Calu3 (cell line): ENCODE measurements at regions not wholly inside any gene's neighbourhood (a gene's known extent, or its start where the extent isn't known, plus 50 kb on each side); places are given as distances from the start of the nearest gene placed in this dataset.

Experiments used
- BruUV-seq: library from RNA; stranded (reverse); fragments of 400-500 nt; replicated peaks from 2 replicates; lab custom pipeline; 2021; lab: Mats Ljungman, UMichigan
- CTCF ChIA-PET: fragments of 300-600 bp; sonication (Branson Sonifier 250); formaldehyde crosslinking; loops from one replicate; lab custom pipeline; 2022; ENCODE audit warnings: antibody characterized with exemption; lab: Charles Lee
- DNase-seq: peaks from one replicate; pipeline ENCODE4 v3.0.0; 2022
- H3K27ac Mint-ChIP-seq: one replicate; pipeline ENCODE4 v1.8.0; 2022; ENCODE audit warnings: mixed read lengths; ENCODE audit not compliant: unreplicated experiment
- H3K27me3 Mint-ChIP-seq: one replicate; pipeline ENCODE4 v1.8.0; 2022; ENCODE audit warnings: mixed read lengths; ENCODE audit not compliant: unreplicated experiment
- H3K36me3 Mint-ChIP-seq: one replicate; pipeline ENCODE4 v1.8.0; 2022; ENCODE audit warnings: mild to moderate bottlenecking, moderate library complexity, mixed read lengths; ENCODE audit not compliant: insufficient read depth, unreplicated experiment
- H3K4me1 Mint-ChIP-seq: one replicate; pipeline ENCODE4 v1.8.0; 2022; ENCODE audit warnings: mild to moderate bottlenecking, low read depth, mixed read lengths; ENCODE audit not compliant: unreplicated experiment
- H3K4me3 Mint-ChIP-seq: one replicate; pipeline ENCODE4 v1.8.0; 2022; ENCODE audit warnings: mild to moderate bottlenecking, low read depth, moderate library complexity, mixed read lengths; ENCODE audit not compliant: unreplicated experiment
- H3K9me3 Mint-ChIP-seq: one replicate; pipeline ENCODE4 v1.8.0; 2022; ENCODE audit warnings: low read depth, mixed read lengths; ENCODE audit not compliant: unreplicated experiment
- intact Hi-C: fragments of 100-400 bp; cut with micrococcal nuclease; formaldehyde crosslinking; loops from one replicate; pipeline ENCODE4 v1.10.0; 2022; ENCODE audit not compliant: unreplicated experiment
- TF ChIP-seq, protein P1 (sequence below): fragments of 200-600 bp; IDR thresholded peaks from one replicate; pipeline ENCODE4 v1.8.0; 2022; ENCODE audit warnings: antibody characterized with exemption; ENCODE audit not compliant: unreplicated experiment

- no peak for DNase-seq
- no peaks in the 10 kb centered on the region for H3K36me3 Mint-ChIP-seq
- intact Hi-C loops, result no loop called here
- no peak overlapping the region for H3K4me3 Mint-ChIP-seq
- CTCF ChIA-PET, result no interaction called here
- H3K27me3 Mint-ChIP-seq, result no peaks in the 10 kb centered on the region
- no TSS peak for BruUV-seq
- no peak overlapping the region for H3K27ac Mint-ChIP-seq
- no peaks in the 10 kb centered on the region for H3K4me1 Mint-ChIP-seq
- TF ChIP-seq, protein P1, sequence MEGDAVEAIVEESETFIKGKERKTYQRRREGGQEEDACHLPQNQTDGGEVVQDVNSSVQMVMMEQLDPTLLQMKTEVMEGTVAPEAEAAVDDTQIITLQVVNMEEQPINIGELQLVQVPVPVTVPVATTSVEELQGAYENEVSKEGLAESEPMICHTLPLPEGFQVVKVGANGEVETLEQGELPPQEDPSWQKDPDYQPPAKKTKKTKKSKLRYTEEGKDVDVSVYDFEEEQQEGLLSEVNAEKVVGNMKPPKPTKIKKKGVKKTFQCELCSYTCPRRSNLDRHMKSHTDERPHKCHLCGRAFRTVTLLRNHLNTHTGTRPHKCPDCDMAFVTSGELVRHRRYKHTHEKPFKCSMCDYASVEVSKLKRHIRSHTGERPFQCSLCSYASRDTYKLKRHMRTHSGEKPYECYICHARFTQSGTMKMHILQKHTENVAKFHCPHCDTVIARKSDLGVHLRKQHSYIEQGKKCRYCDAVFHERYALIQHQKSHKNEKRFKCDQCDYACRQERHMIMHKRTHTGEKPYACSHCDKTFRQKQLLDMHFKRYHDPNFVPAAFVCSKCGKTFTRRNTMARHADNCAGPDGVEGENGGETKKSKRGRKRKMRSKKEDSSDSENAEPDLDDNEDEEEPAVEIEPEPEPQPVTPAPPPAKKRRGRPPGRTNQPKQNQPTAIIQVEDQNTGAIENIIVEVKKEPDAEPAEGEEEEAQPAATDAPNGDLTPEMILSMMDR, result no peak
- H3K9me3 Mint-ChIP-seq, result peaks cover 8% of the 10 kb centered on the region
Measured at GRCh38 chr12:73076760-73077159, 804.6 kb downstream of the TRHDE start.

DNA sequence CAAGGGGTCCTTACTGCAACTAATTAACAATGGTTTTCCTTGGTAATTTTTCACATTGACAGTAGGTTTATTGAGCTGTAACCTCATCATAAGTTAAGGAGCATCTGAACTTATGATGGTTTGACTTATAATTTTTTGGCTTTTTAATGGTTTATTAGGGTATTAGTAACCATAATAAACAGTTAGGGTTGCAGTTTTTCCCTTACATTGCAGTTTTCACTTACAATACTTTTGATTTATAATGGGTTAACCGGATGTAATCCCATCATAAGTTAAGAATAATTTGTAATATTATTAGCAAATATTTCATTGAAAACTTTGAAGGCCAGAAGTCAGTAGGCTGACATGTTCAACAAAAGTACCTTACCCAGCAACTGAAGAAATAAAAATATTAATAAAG lies 811.6 kb downstream of the TRHDE start:
- no peak overlapping the region for H3K4me3 Mint-ChIP-seq
- no peaks in the 10 kb centered on the region for H3K36me3 Mint-ChIP-seq
- H3K27ac Mint-ChIP-seq, result no peak overlapping the region
- TF ChIP-seq, protein P1, result no peak
- intact Hi-C loops, result no loop called here
- H3K4me1 Mint-ChIP-seq, result no peaks in the 10 kb centered on the region
- H3K9me3 Mint-ChIP-seq, result peaks cover 13% of the 10 kb centered on the region
- no TSS peak for BruUV-seq
- H3K27me3 Mint-ChIP-seq, result no peaks in the 10 kb centered on the region
- no peak for DNase-seq
- CTCF ChIA-PET, result no interaction called here

GRCh38 chr12:73106296-73106695 lies 834.1 kb downstream of the TRHDE start:
- CTCF ChIA-PET, result no interaction called here
- peaks cover 9% of the 10 kb centered on the region for H3K9me3 Mint-ChIP-seq
- no TSS peak for BruUV-seq
- DNase-seq, result no peak
- H3K27me3 Mint-ChIP-seq, result no peaks in the 10 kb centered on the region
- no peaks in the 10 kb centered on the region for H3K4me1 Mint-ChIP-seq
- intact Hi-C loops, result no loop called here
- no peak overlapping the region for H3K27ac Mint-ChIP-seq
- no peaks in the 10 kb centered on the region for H3K36me3 Mint-ChIP-seq
- no peak overlapping the region for H3K4me3 Mint-ChIP-seq
- TF ChIP-seq, protein P1, result no peak

DNA sequence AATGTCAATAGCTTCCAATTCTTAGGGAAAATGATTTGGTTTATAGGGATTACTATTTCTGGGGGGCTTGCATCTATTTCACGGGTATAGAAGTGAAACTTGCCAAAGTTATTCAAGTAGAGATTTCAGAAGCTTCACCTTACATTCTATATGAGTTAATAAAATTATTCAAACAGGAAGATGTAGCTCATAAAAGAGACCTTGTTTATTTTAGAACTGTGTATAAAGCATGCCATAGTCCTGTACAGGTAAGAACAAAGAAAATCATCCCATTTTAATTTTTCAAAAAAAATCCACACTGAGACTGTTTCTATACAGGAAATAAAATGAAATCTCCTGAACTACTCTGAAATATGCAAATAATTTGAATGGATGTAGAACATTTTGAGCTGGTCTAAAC lies 834.7 kb downstream of the TRHDE start:
- CTCF ChIA-PET, result no interaction called here
- Mint-ChIP-seq H3K9me3 (peaks cover 8% of the 10 kb centered on the region), H3K27me3 (no peaks in the 10 kb centered on the region), H3K27ac (no peak overlapping the region), H3K4me1 (no peaks in the 10 kb centered on the region), H3K36me3 (no peaks in the 10 kb centered on the region), H3K4me3 (no peak overlapping the region)
- DNase-seq, result no peak
- intact Hi-C loops, result no loop called here
- BruUV-seq, result no TSS peak
- TF ChIP-seq, protein P1, result no peak
